OCI-LY7 (cell line): ENCODE measurements at regions not wholly inside any gene's neighbourhood (a gene's known extent, or its start where the extent isn't known, plus 50 kb on each side); places are given as distances from the start of the nearest gene placed in this dataset.

Experiments
- CTCF ChIP-seq: fragments of 200-600 bp; sonication (generic); conservative IDR thresholded peaks from 2 replicates; pipeline ENCODE4 v1.5.1; 2014; ENCODE audit warnings: mild to moderate bottlenecking, antibody characterized with exemption, low read length, moderate library complexity, mixed read lengths
- EZH2phosphoT487 ChIP-seq: fragments of 200-600 bp; sonication (generic); IDR thresholded peaks from 2 replicates; pipeline ENCODE4 v1.6.1; 2018; ENCODE audit warnings: low read depth, borderline replicate concordance, mild to moderate bottlenecking, mixed run types, antibody characterized with exemption, low read length, moderate library complexity, mixed read lengths

- no peak for TF ChIP-seq CTCF
- no peak for TF ChIP-seq EZH2phosphoT487
These were observed 406.0 kb upstream of the PIK3R1 start for GRCh38 chr5:67809589-67809988.
